Spinal cord (tissue), 9 donors: ENCODE measurements at regions not wholly inside any gene's neighbourhood (a gene's known extent, or its start where the extent isn't known, plus 50 kb on each side); places are given as distances from the start of the nearest gene placed in this dataset.
"Not testable (repeated sequence)": the region's sequence is repeated elsewhere in the genome, so short reads cannot be mapped to it uniquely, and the experiment has no call there.

Source experiments
- DNase-seq, 6 donors: peaks; one replicate each; pipeline versions ENCODE4 v3.0.0 to v3.0.0-alpha.2; 2013 to 2015; ENCODE audit warnings: low spot score in 6 of 6, low read depth in 4 of 6
- H3K27ac ChIP-seq: one replicate; pipeline ENCODE4 v1.5.1; 2013; ENCODE audit warnings: low read depth, low read length, control low read depth
- H3K27me3 ChIP-seq: one replicate; pipeline ENCODE4 v1.6.1; 2013; ENCODE audit warnings: low read length; ENCODE audit not compliant: control insufficient read depth, insufficient read depth
- H3K36me3 ChIP-seq: one replicate; pipeline ENCODE4 v1.6.1; 2013; ENCODE audit warnings: low read length; ENCODE audit not compliant: control insufficient read depth, insufficient read depth
- H3K4me1 ChIP-seq: one replicate; pipeline ENCODE4 v1.6.1; 2013; ENCODE audit warnings: low read length; ENCODE audit not compliant: control insufficient read depth, insufficient read depth
- H3K4me3 ChIP-seq: one replicate; pipeline ENCODE4 v1.5.1; 2013; ENCODE audit warnings: low read depth, low read length, control low read depth
- H3K9me3 ChIP-seq: one replicate; pipeline ENCODE4 v1.6.1; 2013; ENCODE audit warnings: low read length; ENCODE audit not compliant: control insufficient read depth, insufficient read depth
- WGBS: methylation state at CpG from one replicate; pipeline ENCODE4 v1.1.5; 2013; ENCODE audit warnings: missing lambda C conversion rate; ENCODE audit not compliant: insufficient coverage; 5-methylcytosine and 5-hydroxymethylcytosine counted together
- donor health status: healthy.

GRCh38 chr7:65561786-65562372 is 188.2 kb downstream of the ZNF92 start:
- H3K9me3 ChIP-seq, DNase-seq, H3K27me3 ChIP-seq, H3K27ac ChIP-seq, H3K4me1 ChIP-seq, H3K36me3 ChIP-seq, H3K4me3 ChIP-seq: not testable (repeated sequence)
- WGBS = no CpG with 5 or more reads among the region's 6 CpGs

- not testable (repeated sequence) for H3K4me3 ChIP-seq, H3K27ac ChIP-seq, DNase-seq, H3K9me3 ChIP-seq, H3K4me1 ChIP-seq, H3K36me3 ChIP-seq, H3K27me3 ChIP-seq
- WGBS = no CpG with 5 or more reads among the region's 2 CpGs
Observed at GRCh38 chr7:65562522-65562921, 188.9 kb downstream of the ZNF92 start.

DNA sequence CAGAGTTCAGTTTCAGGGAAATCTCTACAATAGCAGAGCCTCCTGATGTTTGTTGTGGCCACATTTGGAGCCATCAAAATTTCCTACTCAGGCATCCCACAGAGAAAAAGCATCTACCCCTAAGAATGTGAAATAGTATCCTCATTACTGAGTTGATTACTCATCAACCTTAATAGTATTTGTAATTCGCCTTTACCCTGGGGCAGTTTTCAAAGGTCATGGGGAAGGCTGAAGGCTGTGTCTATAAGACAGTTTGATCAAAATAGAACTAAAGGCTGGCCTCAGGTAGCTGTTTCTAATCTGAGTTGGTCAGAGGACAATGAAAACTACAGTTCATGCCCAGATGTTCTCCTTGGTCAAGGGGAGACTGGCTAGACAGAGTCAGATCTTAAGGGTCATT is 189.7 kb downstream of the ZNF92 start:
- not testable (repeated sequence) for H3K4me1 ChIP-seq, DNase-seq, H3K9me3 ChIP-seq, H3K36me3 ChIP-seq, H3K27ac ChIP-seq, H3K27me3 ChIP-seq, H3K4me3 ChIP-seq
- WGBS = no CpG with 5 or more reads among the region's 1 CpG

GRCh38 chr7:65568226-65568625 is 194.6 kb downstream of the ZNF92 start:
- not testable (repeated sequence) for H3K27me3 ChIP-seq, H3K27ac ChIP-seq, H3K9me3 ChIP-seq, H3K4me3 ChIP-seq, H3K36me3 ChIP-seq, H3K4me1 ChIP-seq, DNase-seq
- no CpG with 5 or more reads among the region's 6 CpGs for WGBS

- not testable (repeated sequence) for H3K27ac ChIP-seq, H3K36me3 ChIP-seq, H3K4me3 ChIP-seq, H3K9me3 ChIP-seq, H3K4me1 ChIP-seq, H3K27me3 ChIP-seq, DNase-seq
- WGBS = no CpG with 5 or more reads among the region's 1 CpG
Observed at GRCh38 chr7:65570990-65571389, 197.3 kb downstream of the ZNF92 start.

GRCh38 chr7:65572581-65572980 is 198.9 kb downstream of the ZNF92 start:
- not testable (repeated sequence) for H3K27ac ChIP-seq, H3K9me3 ChIP-seq, H3K4me3 ChIP-seq, H3K4me1 ChIP-seq, H3K36me3 ChIP-seq, H3K27me3 ChIP-seq
- 0% methylated on average over 5 of the region's 35 CpGs for WGBS
- peak in 2 of 6 donors; percentile 7 to 35 for DNase-seq

DNA sequence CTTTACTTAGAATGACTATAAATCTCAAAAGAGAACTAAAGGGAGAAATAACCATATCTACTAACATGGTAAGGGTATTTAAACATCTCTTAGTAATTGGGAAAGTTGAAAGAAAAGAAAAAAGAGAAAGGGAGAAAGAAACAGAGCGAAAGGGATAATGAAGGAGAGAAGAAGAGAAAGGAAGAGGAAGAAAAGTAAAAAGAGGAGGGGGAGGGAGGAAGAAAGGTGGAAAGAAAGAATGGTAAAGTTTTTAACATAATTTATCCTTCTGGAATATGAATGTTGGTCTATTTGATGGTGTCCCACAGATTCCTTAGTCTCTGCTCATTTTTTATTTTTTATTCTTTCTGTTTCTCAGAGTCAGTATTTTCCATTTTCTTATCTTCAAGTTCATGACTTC is 202.7 kb downstream of the ZNF92 start:
- not testable (repeated sequence) for H3K27me3 ChIP-seq, H3K4me1 ChIP-seq, H3K27ac ChIP-seq, H3K4me3 ChIP-seq, H3K9me3 ChIP-seq, H3K36me3 ChIP-seq, DNase-seq
- no CpG with 5 or more reads among the region's 1 CpG for WGBS

DNA sequence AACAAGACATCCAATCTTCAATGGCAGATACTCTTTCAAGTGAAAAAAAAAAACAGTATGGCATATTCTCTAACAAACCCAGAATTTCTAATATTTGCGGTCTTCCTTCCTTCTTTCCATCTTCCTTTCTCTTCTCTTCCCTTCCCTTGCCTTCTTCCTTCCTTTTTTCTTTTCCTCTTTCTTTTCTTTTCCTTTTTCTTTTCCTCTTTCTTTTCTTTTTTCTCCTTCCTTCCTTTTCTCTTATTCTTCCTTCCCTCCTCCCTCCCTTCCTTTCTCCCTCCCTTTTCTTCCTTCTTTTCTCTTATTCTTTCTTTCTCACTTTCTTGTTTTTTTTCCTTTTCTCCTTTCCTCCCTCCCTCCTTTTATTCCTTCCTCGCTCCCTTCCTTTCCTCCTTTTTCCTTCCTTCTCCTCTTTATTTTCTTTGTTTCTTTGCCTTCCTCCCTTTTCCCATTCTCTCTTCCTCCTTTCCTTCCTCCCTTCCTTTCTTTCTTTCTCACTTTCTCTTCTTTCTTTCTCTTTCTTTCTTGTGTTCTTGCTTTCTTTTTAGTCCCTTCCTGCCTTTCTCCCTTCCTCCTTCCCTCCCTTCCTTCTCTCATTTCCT is 209.0 kb downstream of the ZNF92 start:
- not testable (repeated sequence) for H3K4me1 ChIP-seq, H3K4me3 ChIP-seq, H3K27me3 ChIP-seq, H3K27ac ChIP-seq, H3K36me3 ChIP-seq, H3K9me3 ChIP-seq, DNase-seq
- WGBS = no CpG with 5 or more reads among the region's 2 CpGs

DNA sequence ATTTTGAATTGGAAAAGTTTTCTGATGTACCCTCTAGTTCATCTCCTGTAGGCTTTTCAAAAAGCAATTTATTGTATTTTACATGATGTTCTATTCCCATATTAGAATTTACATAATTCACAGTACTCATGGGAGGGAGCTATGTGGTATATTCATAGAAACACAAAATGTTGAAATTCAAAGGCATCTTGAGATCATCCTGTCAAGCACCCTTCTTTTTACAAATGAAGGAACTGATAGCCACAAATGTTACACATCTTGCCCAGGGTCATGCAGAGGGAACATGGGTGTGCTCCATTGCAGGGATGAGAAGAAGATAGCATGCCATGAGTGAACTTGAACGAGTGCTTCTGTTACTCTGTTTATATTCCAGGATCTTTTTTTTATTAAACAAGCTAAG is 228.8 kb downstream of the ZNF92 start:
- H3K36me3 ChIP-seq, H3K4me3 ChIP-seq, H3K9me3 ChIP-seq, H3K27me3 ChIP-seq, DNase-seq, H3K27ac ChIP-seq, H3K4me1 ChIP-seq: not testable (repeated sequence)
- WGBS = no CpG with 5 or more reads among the region's 1 CpG

- DNase-seq = no peak
- no peak overlapping the region for H3K4me3 ChIP-seq
- H3K36me3 ChIP-seq = no peaks in the 10 kb centered on the region
- no peaks in the 10 kb centered on the region for H3K4me1 ChIP-seq
- peaks cover 2% of the 10 kb centered on the region for H3K27me3 ChIP-seq
- no CpG with 5 or more reads among the region's 3 CpGs for WGBS
- H3K9me3 ChIP-seq = no peaks in the 10 kb centered on the region
- no peak overlapping the region for H3K27ac ChIP-seq
Observed at GRCh38 chr7:65609131-65609530, 235.5 kb downstream of the ZNF92 start.
